Prostate gland (tissue), 2 donors: ENCODE measurements at regions not wholly inside any gene's neighbourhood (a gene's known extent, or its start where the extent isn't known, plus 50 kb on each side); places are given as distances from the start of the nearest gene placed in this dataset.

Experiments
- DNase-seq: peaks from one replicate; pipeline ENCODE4 v3.0.0-alpha.2; 2019; ENCODE audit warnings: low spot score
- H3K27ac ChIP-seq, 2 donors: fragments of 200-600 bp; sonication (generic); 2 replicates each; pipeline ENCODE4 v1.5.1; 2017 to 2019
- H3K27me3 ChIP-seq: fragments of 200-600 bp; sonication (generic); replicated peaks from 2 replicates; pipeline ENCODE4 v1.5.1; 2019; ENCODE audit not compliant: insufficient read depth
- H3K36me3 ChIP-seq, 2 donors: fragments of 200-600 bp; sonication (generic); 1 replicate in 1 of 2; 2 replicates in 1 of 2; pipeline versions ENCODE4 v1.5.1 to v1.8.1; 2017 to 2019
- H3K4me1 ChIP-seq: fragments of 200-600 bp; sonication (generic); replicated peaks from 2 replicates; pipeline ENCODE4 v1.5.1; 2019
- H3K4me3 ChIP-seq, 2 donors: fragments of 200-600 bp; sonication (generic); 2 replicates each; pipeline ENCODE4 v1.5.1; 2017 to 2019
- H3K9me3 ChIP-seq: fragments of 200-600 bp; sonication (generic); 2 replicates; pipeline ENCODE4 v1.5.1; 2017
- POLR2A ChIP-seq: fragments of 450-650 bp; IDR thresholded peaks from one replicate; pipeline ENCODE4 v1.6.1; 2016; ENCODE audit warnings: antibody characterized with exemption, mild to moderate bottlenecking
- POLR2AphosphoS5 ChIP-seq: sonication (generic); formaldehyde crosslinking; IDR thresholded peaks from one replicate; pipeline ENCODE4 v1.6.1; 2017; ENCODE audit warnings: antibody characterized with exemption
- WGBS: methylation state at CpG from one replicate; pipeline ENCODE4 v1.1.5; 2018; 5-methylcytosine and 5-hydroxymethylcytosine counted together
- intact Hi-C: fragments of 100-400 bp; cut with DNase I; formaldehyde crosslinking; loops from one replicate; pipeline ENCODE4 v1.14.2; 2022
- TF ChIP-seq, protein P1 (sequence below), 4 experiments: fragments of 200-600 bp in 2 of 4; fragments of 450-650 bp in 2 of 4; sonication (generic) in 2 of 4; IDR thresholded peaks; 1 replicate in 3 of 4; 2 replicates in 1 of 4; pipeline ENCODE4 v1.5.1; 2016 to 2019; ENCODE audit warnings: antibody characterized with exemption in 4 of 4, mild to moderate bottlenecking in 2 of 4, moderate library complexity in 2 of 4

DNA sequence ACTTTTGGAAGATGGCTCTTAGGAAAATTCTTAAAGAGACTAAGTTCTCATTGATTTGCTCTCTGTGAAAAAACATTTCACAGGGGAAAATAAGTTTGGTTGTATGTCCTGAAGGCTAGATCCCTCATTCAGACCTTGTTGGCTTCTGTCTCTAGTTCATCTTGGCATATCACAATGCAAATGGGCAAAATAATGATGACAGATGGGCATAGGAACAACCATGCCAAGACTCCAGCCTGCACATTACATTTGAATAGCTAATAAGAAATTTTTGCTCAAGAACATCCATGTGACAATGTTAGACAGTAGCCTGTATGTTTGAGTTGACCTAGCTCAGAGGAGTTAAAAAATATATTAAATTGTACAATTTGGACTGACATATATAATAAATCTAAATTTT, 292.9 kb downstream of the PLA2G4A start:
- H3K4me3 ChIP-seq: no peak overlapping the region
- intact Hi-C loops: no loop called here
- H3K36me3 ChIP-seq: no peaks in the 10 kb centered on the region
- no peak overlapping the region for H3K27ac ChIP-seq
- no peaks in the 10 kb centered on the region for H3K27me3 ChIP-seq
- H3K4me1 ChIP-seq: no peaks in the 10 kb centered on the region
- no peak for TF ChIP-seq POLR2A
- TF ChIP-seq, protein P1, sequence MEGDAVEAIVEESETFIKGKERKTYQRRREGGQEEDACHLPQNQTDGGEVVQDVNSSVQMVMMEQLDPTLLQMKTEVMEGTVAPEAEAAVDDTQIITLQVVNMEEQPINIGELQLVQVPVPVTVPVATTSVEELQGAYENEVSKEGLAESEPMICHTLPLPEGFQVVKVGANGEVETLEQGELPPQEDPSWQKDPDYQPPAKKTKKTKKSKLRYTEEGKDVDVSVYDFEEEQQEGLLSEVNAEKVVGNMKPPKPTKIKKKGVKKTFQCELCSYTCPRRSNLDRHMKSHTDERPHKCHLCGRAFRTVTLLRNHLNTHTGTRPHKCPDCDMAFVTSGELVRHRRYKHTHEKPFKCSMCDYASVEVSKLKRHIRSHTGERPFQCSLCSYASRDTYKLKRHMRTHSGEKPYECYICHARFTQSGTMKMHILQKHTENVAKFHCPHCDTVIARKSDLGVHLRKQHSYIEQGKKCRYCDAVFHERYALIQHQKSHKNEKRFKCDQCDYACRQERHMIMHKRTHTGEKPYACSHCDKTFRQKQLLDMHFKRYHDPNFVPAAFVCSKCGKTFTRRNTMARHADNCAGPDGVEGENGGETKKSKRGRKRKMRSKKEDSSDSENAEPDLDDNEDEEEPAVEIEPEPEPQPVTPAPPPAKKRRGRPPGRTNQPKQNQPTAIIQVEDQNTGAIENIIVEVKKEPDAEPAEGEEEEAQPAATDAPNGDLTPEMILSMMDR (IDR thresholded peaks at IDR 0.05): no peak
- no peak for TF ChIP-seq POLR2AphosphoS5
- H3K9me3 ChIP-seq: no peaks in the 10 kb centered on the region
- no peak for DNase-seq

DNA sequence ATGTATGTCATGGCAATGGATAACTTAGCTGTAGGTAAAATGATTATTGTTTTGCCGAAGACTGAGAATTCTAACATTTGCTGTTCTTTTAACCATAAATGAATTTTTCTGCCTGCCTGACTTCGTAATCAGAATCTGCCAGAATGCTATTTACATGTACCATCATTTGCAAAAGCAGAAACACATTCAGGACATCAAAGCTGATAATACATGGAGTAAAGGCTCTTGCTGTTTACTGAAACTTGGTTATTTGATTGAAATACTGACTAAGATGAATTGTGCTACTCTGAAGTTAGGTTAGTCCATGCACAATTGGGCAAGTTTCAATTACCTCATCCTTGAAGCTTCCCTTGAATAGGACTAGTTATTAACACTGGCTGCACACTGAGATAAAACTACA, 293.8 kb downstream of the PLA2G4A start:
- no peaks in the 10 kb centered on the region for H3K36me3 ChIP-seq
- TF ChIP-seq, protein P1 (IDR thresholded peaks at IDR 0.05): no peak
- TF ChIP-seq POLR2AphosphoS5: no peak
- TF ChIP-seq POLR2A: no peak
- 91% methylated on average over 2 of the region's 2 CpGs for WGBS
- no peak for DNase-seq
- H3K4me1 ChIP-seq: no peaks in the 10 kb centered on the region
- H3K27ac ChIP-seq: no peak overlapping the region
- H3K9me3 ChIP-seq: no peaks in the 10 kb centered on the region
- no peaks in the 10 kb centered on the region for H3K27me3 ChIP-seq
- H3K4me3 ChIP-seq: no peak overlapping the region
- intact Hi-C loops: no loop called here

DNA sequence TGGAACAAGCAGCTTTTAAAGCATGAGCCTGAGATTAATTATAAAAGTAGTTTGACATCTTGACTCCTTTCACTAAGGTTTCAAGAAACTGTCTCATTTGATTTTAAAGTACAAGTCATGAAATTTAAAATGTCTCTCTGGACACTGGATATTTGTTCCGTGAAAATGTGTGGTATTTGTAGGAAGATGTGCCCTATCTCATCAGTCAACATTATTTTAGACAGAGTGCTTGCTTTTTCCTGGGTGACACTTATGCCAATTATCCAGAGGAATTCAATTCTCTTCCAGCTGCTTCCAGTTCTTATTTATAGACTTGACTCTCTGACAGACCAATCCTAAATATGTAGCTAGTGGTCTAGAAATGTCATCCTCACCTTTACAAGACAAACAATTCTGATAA, 300.4 kb downstream of the PLA2G4A start:
- Histone ChIP-seq H3K36me3 (no peaks in the 10 kb centered on the region), H3K27me3 (no peaks in the 10 kb centered on the region), H3K4me3 (no peak overlapping the region), H3K4me1 (no peaks in the 10 kb centered on the region), H3K27ac (no peak overlapping the region), H3K9me3 (no peaks in the 10 kb centered on the region)
- DNase-seq: no peak
- TF ChIP-seq POLR2AphosphoS5: no peak
- TF ChIP-seq, protein P1 (IDR thresholded peaks at IDR 0.05): no peak
- TF ChIP-seq POLR2A: no peak
- 27% methylated on average over 1 of the region's 1 CpG for WGBS
- intact Hi-C loops: no loop called here

DNA sequence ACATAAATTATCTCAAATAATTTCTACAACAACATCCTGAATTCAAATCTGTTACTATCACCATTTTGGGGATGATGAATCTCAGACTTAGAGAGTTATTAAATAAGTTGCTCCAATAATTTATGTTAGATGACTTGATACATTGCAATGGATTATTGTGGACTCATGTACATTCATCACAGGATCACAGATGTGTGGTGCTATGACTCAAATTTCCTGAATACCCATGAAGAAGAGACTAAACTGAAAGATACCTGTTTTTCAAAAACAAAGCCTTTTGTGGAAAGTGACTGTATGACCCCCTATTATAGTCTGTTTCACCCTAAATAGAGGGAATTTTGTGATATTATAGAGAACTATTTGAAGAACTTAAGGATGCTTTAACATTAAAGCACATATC, 315.0 kb downstream of the PLA2G4A start:
- no peak for DNase-seq
- H3K4me1 ChIP-seq: no peaks in the 10 kb centered on the region
- TF ChIP-seq POLR2A (no peak), POLR2AphosphoS5 (no peak)
- TF ChIP-seq, protein P1 (IDR thresholded peaks at IDR 0.05): no peak
- H3K9me3 ChIP-seq: no peaks in the 10 kb centered on the region
- no peak overlapping the region for H3K27ac ChIP-seq
- no peaks in the 10 kb centered on the region for H3K27me3 ChIP-seq
- no peak overlapping the region for H3K4me3 ChIP-seq
- no peaks in the 10 kb centered on the region for H3K36me3 ChIP-seq
- intact Hi-C loops: no loop called here

DNA sequence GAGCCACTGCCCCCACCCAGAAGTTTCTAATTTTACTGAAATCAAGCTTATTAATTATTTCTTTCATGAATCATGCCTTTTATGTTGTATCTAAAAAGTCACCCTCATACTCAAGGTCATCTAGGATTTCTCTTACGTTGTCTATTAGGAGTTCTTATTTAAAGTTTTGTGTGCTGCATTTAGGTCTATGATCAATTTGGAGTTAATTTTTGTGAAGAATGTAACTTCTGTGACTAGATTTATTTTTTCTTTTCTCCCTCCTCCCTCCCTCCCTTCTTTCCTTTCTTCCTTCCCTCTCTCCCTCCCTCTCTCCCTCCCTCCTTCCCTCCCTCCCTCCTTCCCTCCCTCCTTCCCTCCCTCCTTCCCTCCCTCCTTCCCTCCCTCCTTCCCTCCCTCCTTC, 317.6 kb downstream of the PLA2G4A start:
- Histone ChIP-seq H3K36me3 (no peaks in the 10 kb centered on the region), H3K27me3 (no peaks in the 10 kb centered on the region), H3K4me3 (no peak overlapping the region), H3K4me1 (no peaks in the 10 kb centered on the region), H3K9me3 (no peaks in the 10 kb centered on the region), H3K27ac (no peak overlapping the region)
- DNase-seq: no peak
- no peak for TF ChIP-seq POLR2AphosphoS5
- TF ChIP-seq, protein P1 (IDR thresholded peaks at IDR 0.05): no peak
- no peak for TF ChIP-seq POLR2A
- 3% methylated on average over 1 of the region's 1 CpG for WGBS
- intact Hi-C loops: no loop called here
